Sigmoid colon (tissue), 6 donors: ENCODE measurements at regions not wholly inside any gene's neighbourhood (a gene's known extent, or its start where the extent isn't known, plus 50 kb on each side); places are given as distances from the start of the nearest gene placed in this dataset.

ENCODE experiments used
- DNase-seq: peaks from one replicate; pipeline ENCODE4 v3.0.0-alpha.2; 2019
- H3K27ac ChIP-seq, 4 donors: fragments of 200-600 bp; sonication (generic); one replicate each; pipeline ENCODE4 v1.5.1; 2016 to 2019; ENCODE audit warnings: mild to moderate bottlenecking in 1 of 4
- H3K27me3 ChIP-seq, 3 donors: fragments of 200-600 bp; sonication (generic); one replicate each; pipeline ENCODE4 v1.5.1; 2019; ENCODE audit warnings: mild to moderate bottlenecking in 1 of 3
- H3K36me3 ChIP-seq, 4 donors: fragments of 200-600 bp; sonication (generic); one replicate each; pipeline ENCODE4 v1.5.1; 2016 to 2019
- H3K4me1 ChIP-seq, 4 donors: fragments of 200-600 bp; sonication (generic); one replicate each; pipeline ENCODE4 v1.5.1; 2017 to 2019
- H3K4me3 ChIP-seq, 4 donors: fragments of 200-600 bp; sonication (generic); one replicate each; pipeline ENCODE4 v1.5.1; 2017 to 2019; ENCODE audit warnings: mild to moderate bottlenecking in 2 of 4, moderate library complexity in 1 of 4
- H3K9me3 ChIP-seq, 4 donors: fragments of 200-600 bp in 3 of 4; sonication (generic) in 3 of 4; one replicate each; pipeline versions ENCODE4 v1.5.1 to v1.6.1; 2013 to 2019
- EP300 ChIP-seq, 4 donors: sonication (generic); formaldehyde crosslinking; IDR thresholded peaks; one replicate each; pipeline ENCODE4 v1.6.1; 2017; ENCODE audit warnings: antibody characterized with exemption in 4 of 4
- POLR2A ChIP-seq, 2 donors: fragments of 450-650 bp; IDR thresholded peaks; one replicate each; pipeline ENCODE4 v1.6.1; 2016; ENCODE audit warnings: antibody characterized with exemption in 2 of 2, mild to moderate bottlenecking in 2 of 2, moderate library complexity in 2 of 2
- POLR2AphosphoS5 ChIP-seq, 4 donors: sonication (generic); formaldehyde crosslinking; IDR thresholded peaks; one replicate each; pipeline ENCODE4 v1.6.1; 2017; ENCODE audit warnings: antibody characterized with exemption in 4 of 4
- WGBS, 2 donors: extraction: QIAGEN DNeasy Blood & Tissue Kit; methylation state at CpG; one replicate each; pipeline ENCODE4 v1.1.7; 2013; 5-methylcytosine and 5-hydroxymethylcytosine counted together
- intact Hi-C: fragments of 100-400 bp; cut with DNase I; formaldehyde crosslinking; loops from one replicate; pipeline ENCODE4 v1.15.1; 2023
- TF ChIP-seq, protein P1 (sequence below), 4 experiments: fragments of 450-650 bp in 3 of 4; fragments of 200-600 bp in 1 of 4; IDR thresholded peaks; one replicate each; pipeline ENCODE4 v1.5.1; 2016 to 2019; ENCODE audit warnings: antibody characterized with exemption in 4 of 4, mild to moderate bottlenecking in 3 of 4, moderate library complexity in 2 of 4
- donor health status: healthy with polysubstance abuse.
- donor health status: healthy.

- intact Hi-C loops, result no loop called here
- H3K9me3 ChIP-seq, result no peaks in the 10 kb centered on the region
- WGBS, 2 donors, result 15 to 56% methylated on average over 26 of the region's 26 CpGs
- no peaks in the 10 kb centered on the region for H3K36me3 ChIP-seq
- no peak for DNase-seq
- H3K27me3 ChIP-seq, result peaks cover 0 to 55% (median 0%) of the 10 kb centered on the region in 3 donors
- TF ChIP-seq EP300 (IDR thresholded peaks at IDR 0.05) (no peak), POLR2AphosphoS5 (IDR thresholded peaks at IDR 0.05) (no peak), POLR2A (IDR thresholded peaks at IDR 0.05) (no peak)
- TF ChIP-seq, protein P1, sequence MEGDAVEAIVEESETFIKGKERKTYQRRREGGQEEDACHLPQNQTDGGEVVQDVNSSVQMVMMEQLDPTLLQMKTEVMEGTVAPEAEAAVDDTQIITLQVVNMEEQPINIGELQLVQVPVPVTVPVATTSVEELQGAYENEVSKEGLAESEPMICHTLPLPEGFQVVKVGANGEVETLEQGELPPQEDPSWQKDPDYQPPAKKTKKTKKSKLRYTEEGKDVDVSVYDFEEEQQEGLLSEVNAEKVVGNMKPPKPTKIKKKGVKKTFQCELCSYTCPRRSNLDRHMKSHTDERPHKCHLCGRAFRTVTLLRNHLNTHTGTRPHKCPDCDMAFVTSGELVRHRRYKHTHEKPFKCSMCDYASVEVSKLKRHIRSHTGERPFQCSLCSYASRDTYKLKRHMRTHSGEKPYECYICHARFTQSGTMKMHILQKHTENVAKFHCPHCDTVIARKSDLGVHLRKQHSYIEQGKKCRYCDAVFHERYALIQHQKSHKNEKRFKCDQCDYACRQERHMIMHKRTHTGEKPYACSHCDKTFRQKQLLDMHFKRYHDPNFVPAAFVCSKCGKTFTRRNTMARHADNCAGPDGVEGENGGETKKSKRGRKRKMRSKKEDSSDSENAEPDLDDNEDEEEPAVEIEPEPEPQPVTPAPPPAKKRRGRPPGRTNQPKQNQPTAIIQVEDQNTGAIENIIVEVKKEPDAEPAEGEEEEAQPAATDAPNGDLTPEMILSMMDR (IDR thresholded peaks at IDR 0.05), result no peak
- H3K27ac ChIP-seq, result no peak overlapping the region
- no peak overlapping the region for H3K4me3 ChIP-seq
- H3K4me1 ChIP-seq, result no peaks in the 10 kb centered on the region
Observed at GRCh38 chr13:112133499-112134390, 66.8 kb downstream of the SOX1 start.

DNA sequence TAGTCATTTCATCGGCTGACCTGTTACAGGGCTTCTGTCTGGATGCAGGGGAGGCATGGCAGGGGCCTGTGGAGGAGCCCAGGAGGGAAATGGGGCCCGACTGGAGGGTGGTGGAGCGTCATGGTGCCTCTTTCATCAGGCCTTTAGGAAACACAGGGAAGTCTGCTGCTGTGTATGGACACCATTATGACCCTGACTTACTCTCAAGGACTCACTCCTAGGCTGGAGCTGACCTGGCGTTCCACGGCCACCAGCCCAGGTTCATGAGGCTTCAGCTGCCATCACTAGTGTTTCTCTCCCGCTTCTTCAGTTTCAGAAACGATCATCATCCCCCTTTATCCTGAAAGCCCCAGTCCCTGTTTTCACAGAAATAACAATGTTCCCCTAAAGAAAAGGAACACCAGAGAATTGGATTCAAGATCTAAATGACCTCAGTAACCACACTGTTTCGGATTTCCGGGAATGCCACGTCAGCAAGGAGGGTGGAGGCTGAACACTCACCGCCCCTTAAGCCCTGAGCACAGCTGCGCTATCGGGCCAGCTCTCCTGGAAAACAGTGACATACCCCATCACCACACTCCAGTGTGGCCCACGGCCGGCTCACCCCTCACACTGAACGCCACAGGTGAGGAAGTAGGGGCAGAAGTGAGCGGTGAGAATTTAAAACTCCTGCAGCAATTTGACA lies 67.6 kb downstream of the SOX1 start:
- no peak for TF ChIP-seq POLR2A (IDR thresholded peaks at IDR 0.05)
- TF ChIP-seq, protein P1 (IDR thresholded peaks at IDR 0.05), result no peak
- TF ChIP-seq EP300 (IDR thresholded peaks at IDR 0.05), result no peak
- TF ChIP-seq POLR2AphosphoS5 (IDR thresholded peaks at IDR 0.05), result no peak
- Histone ChIP-seq H3K9me3 (no peaks in the 10 kb centered on the region), H3K4me1 (no peaks in the 10 kb centered on the region), H3K27me3 (peaks cover 0 to 50% (median 0%) of the 10 kb centered on the region in 3 donors), H3K36me3 (no peaks in the 10 kb centered on the region), H3K4me3 (no peak overlapping the region), H3K27ac (no peak overlapping the region)
- intact Hi-C loops, result no loop called here
- 83 to 89% methylated on average over 17 of the region's 17 CpGs for WGBS, 2 donors
- DNase-seq, result no peak

DNA sequence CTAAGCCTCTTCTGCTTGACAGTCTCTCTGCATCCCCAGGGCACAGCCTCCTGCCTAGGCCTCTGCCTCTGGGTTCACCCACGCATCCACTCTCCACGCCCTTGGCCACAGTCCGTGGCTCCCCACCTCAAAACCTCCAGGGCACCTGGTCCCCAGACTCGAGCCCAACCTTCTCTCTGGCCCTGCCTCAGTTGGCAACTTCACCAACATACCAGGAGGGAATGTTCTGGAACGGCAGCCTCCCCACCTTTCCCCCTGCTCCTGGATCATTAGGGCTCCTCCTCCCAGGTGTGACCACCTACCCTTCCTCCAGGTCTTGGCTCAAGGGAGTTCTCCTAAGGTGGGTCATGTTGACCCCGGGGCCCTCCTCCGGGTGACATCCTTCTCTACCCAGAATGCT lies 69.1 kb downstream of the SOX1 start:
- 90 to 92% methylated on average over 7 of the region's 7 CpGs for WGBS, 2 donors
- peaks cover 0 to 50% (median 0%) of the 10 kb centered on the region in 3 donors for H3K27me3 ChIP-seq

GRCh38 chr13:112137144-112137543 lies 70.2 kb downstream of the SOX1 start:
- H3K4me3 ChIP-seq, result no peak overlapping the region
- H3K4me1 ChIP-seq, result no peaks in the 10 kb centered on the region
- no peaks in the 10 kb centered on the region for H3K36me3 ChIP-seq
- H3K27ac ChIP-seq, result no peak overlapping the region
- intact Hi-C loops, result no loop called here
- H3K9me3 ChIP-seq, result no peaks in the 10 kb centered on the region
- no peak for DNase-seq
- no peak for TF ChIP-seq POLR2A (IDR thresholded peaks at IDR 0.05)
- no peak for TF ChIP-seq EP300 (IDR thresholded peaks at IDR 0.05)
- no peak for TF ChIP-seq POLR2AphosphoS5 (IDR thresholded peaks at IDR 0.05)
- TF ChIP-seq, protein P1 (IDR thresholded peaks at IDR 0.05), result no peak
- 51 to 83% methylated on average over 6 of the region's 6 CpGs for WGBS, 2 donors
- peaks cover 0 to 47% (median 0%) of the 10 kb centered on the region in 3 donors for H3K27me3 ChIP-seq

More for the DNA sequence above, 69.1 kb downstream of the SOX1 start:
- Histone ChIP-seq H3K4me3 (no peak overlapping the region), H3K9me3 (no peaks in the 10 kb centered on the region), H3K27ac (no peak overlapping the region), H3K36me3 (no peaks in the 10 kb centered on the region), H3K4me1 (no peaks in the 10 kb centered on the region)
- DNase-seq, result no peak
- TF ChIP-seq POLR2AphosphoS5 (IDR thresholded peaks at IDR 0.05) (no peak), POLR2A (IDR thresholded peaks at IDR 0.05) (no peak)
- intact Hi-C loops, result no loop called here

DNA sequence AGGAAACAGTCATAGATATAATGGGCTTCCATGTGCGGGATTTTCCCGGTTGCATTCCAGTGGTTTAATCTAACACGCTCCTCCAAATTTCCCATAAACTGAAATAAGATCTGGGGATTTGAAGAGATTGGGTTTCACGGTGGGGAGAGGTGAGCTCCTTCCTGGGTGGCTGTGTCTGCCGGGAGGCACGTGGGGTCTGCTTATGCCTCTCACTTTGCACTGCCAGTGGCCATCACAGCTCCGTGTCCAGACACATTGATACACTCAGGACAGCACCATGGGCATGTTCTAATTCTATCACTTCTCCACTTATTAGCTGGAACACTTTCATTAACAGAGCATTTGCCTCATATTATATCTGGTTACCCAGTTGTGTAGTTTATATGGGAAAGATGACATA lies 73.4 kb downstream of the SOX1 start:
- Histone ChIP-seq H3K4me3 (no peak overlapping the region), H3K36me3 (no peaks in the 10 kb centered on the region), H3K4me1 (no peaks in the 10 kb centered on the region), H3K27ac (no peak overlapping the region), H3K27me3 (peaks cover 0 to 30% (median 0%) of the 10 kb centered on the region in 3 donors), H3K9me3 (no peaks in the 10 kb centered on the region)
- 83 to 87% methylated on average over 7 of the region's 7 CpGs for WGBS, 2 donors
- intact Hi-C loops, result no loop called here
- DNase-seq, result no peak
- TF ChIP-seq POLR2AphosphoS5 (IDR thresholded peaks at IDR 0.05) (no peak), POLR2A (IDR thresholded peaks at IDR 0.05) (no peak), EP300 (IDR thresholded peaks at IDR 0.05) (no peak)
- TF ChIP-seq, protein P1 (IDR thresholded peaks at IDR 0.05), result no peak
